Fibroblast of lung (primary cell): ENCODE measurements at regions not wholly inside any gene's neighbourhood (a gene's known extent, or its start where the extent isn't known, plus 50 kb on each side); places are given as distances from the start of the nearest gene placed in this dataset.

Experiments used
- DNase-seq, 2 donors: peaks; one replicate each; pipeline versions ENCODE4 v3.0.0 to v3.0.0-alpha.2; 2010; ENCODE audit warnings: low read depth in 2 of 2
- H2AFZ ChIP-seq: 2 replicates; pipeline ENCODE4 v1.5.1; 2012; ENCODE audit warnings: low read length, control low read depth, inconsistent platforms
- H3K27ac ChIP-seq: 2 replicates; pipeline ENCODE4 v1.5.1; 2011; ENCODE audit warnings: low read length, control low read depth; ENCODE audit not compliant: insufficient read depth
- H3K27me3 ChIP-seq: 2 replicates; pipeline ENCODE4 v1.5.1; 2011; ENCODE audit warnings: mild to moderate bottlenecking, low read length; ENCODE audit not compliant: control insufficient read depth, insufficient read depth
- H3K36me3 ChIP-seq: 2 replicates; pipeline ENCODE4 v1.5.1; 2011; ENCODE audit warnings: low read length; ENCODE audit not compliant: control insufficient read depth, insufficient read depth
- H3K4me1 ChIP-seq: 2 replicates; pipeline ENCODE4 v1.5.1; 2011; ENCODE audit warnings: low read length; ENCODE audit not compliant: control insufficient read depth, insufficient read depth; ENCODE audit errors: extremely low read depth
- H3K4me2 ChIP-seq: 2 replicates; pipeline ENCODE4 v1.5.1; 2011; ENCODE audit warnings: low read length, control low read depth; ENCODE audit not compliant: insufficient read depth; ENCODE audit errors: extremely low read depth
- H3K4me3 ChIP-seq, 4 experiments: fragments of 200-600 bp in 1 of 4; sonication (generic) in 1 of 4; replicated peaks in 1 of 4; 2 replicates each; pipeline ENCODE4 v1.5.1; 2011 to 2016; ENCODE audit warnings: low read length in 4 of 4, low read depth in 3 of 4, mild to moderate bottlenecking in 3 of 4, control low read depth in 2 of 4, inconsistent platforms in 1 of 4, mixed read lengths in 1 of 4; ENCODE audit not compliant: insufficient read depth in 1 of 4; ENCODE audit errors: control extremely low read depth in 1 of 4
- H3K79me2 ChIP-seq: 2 replicates; pipeline ENCODE4 v1.5.1; 2012; ENCODE audit warnings: mild to moderate bottlenecking, low read length, inconsistent platforms; ENCODE audit not compliant: control insufficient read depth, insufficient read depth
- H3K9ac ChIP-seq: 2 replicates; pipeline ENCODE4 v1.5.1; 2011; ENCODE audit warnings: mild to moderate bottlenecking, low read length, control low read depth; ENCODE audit not compliant: insufficient read depth
- H3K9me3 ChIP-seq: 2 replicates; pipeline ENCODE4 v1.5.1; 2012; ENCODE audit warnings: low read depth, low read length; ENCODE audit not compliant: control insufficient read depth, insufficient read depth
- H4K20me1 ChIP-seq: 2 replicates; pipeline ENCODE4 v1.5.1; 2011; ENCODE audit warnings: low read length; ENCODE audit not compliant: control insufficient read depth, insufficient read depth; ENCODE audit errors: extremely low read depth
- CTCF ChIP-seq, 2 donors: IDR thresholded peaks in 1 of 2; conservative IDR thresholded peaks in 1 of 2; 1 replicate in 1 of 2; 2 replicates in 1 of 2; pipeline ENCODE4 v1.5.1; 2011 to 2012; ENCODE audit warnings: low read length in 2 of 2, control low read depth in 1 of 2, inconsistent platforms in 1 of 2, low read depth in 1 of 2, mild to moderate bottlenecking in 1 of 2
- EZH2 ChIP-seq: IDR thresholded peaks from 2 replicates; pipeline ENCODE4 v1.5.1; 2012; ENCODE audit warnings: low read length, control low read depth, mild to moderate bottlenecking; ENCODE audit errors: missing control alignments

- Histone ChIP-seq H3K36me3 (no peaks in the 10 kb centered on the region), H4K20me1 (no peaks in the 10 kb centered on the region), H3K79me2 (no peaks in the 10 kb centered on the region), H3K9me3 (no peaks in the 10 kb centered on the region), H3K9ac (no peak overlapping the region), H3K27ac (no peak overlapping the region), H2AFZ (no peak overlapping the region), H3K4me3 (peak overlapping the region; percentile 6 to 51 (median 14)), H3K4me2 (peak overlapping the region; percentile 26), H3K4me1 (no peaks in the 10 kb centered on the region), H3K27me3 (no peaks in the 10 kb centered on the region)
- no peak for TF ChIP-seq EZH2
- TF ChIP-seq CTCF (conservative IDR thresholded peaks at IDR 0.05 in 1 of 2, IDR thresholded peaks at IDR 0.05 in 1 of 2; ENCODE audit: low read depth in 1 of 2, low read length in 2 of 2) = no peak
- DNase-seq = peak; percentile 7 to 41
Observed at GRCh38 chr1:81477710-81478109, 323.0 kb upstream of the ADGRL2 start.

- no peaks in the 10 kb centered on the region for H4K20me1 ChIP-seq
- DNase-seq = no peak
- TF ChIP-seq CTCF (conservative IDR thresholded peaks at IDR 0.05 in 1 of 2, IDR thresholded peaks at IDR 0.05 in 1 of 2; ENCODE audit: low read depth in 1 of 2, low read length in 2 of 2) (no peak), EZH2 (no peak)
- no peaks in the 10 kb centered on the region for H3K27me3 ChIP-seq
- no peak overlapping the region for H3K9ac ChIP-seq
- H2AFZ ChIP-seq = no peak overlapping the region
- no peaks in the 10 kb centered on the region for H3K36me3 ChIP-seq
- no peak overlapping the region for H3K4me2 ChIP-seq
- no peak overlapping the region for H3K4me3 ChIP-seq
- no peak overlapping the region for H3K27ac ChIP-seq
- H3K4me1 ChIP-seq = no peaks in the 10 kb centered on the region
- H3K79me2 ChIP-seq = no peaks in the 10 kb centered on the region
- H3K9me3 ChIP-seq = no peaks in the 10 kb centered on the region
Observed at GRCh38 chr1:81472387-81472786, 328.3 kb upstream of the ADGRL2 start.

- H3K27ac ChIP-seq = no peak overlapping the region
- no peak for DNase-seq
- no peaks in the 10 kb centered on the region for H4K20me1 ChIP-seq
- H3K9ac ChIP-seq = no peak overlapping the region
- H3K4me1 ChIP-seq = no peaks in the 10 kb centered on the region
- no peaks in the 10 kb centered on the region for H3K36me3 ChIP-seq
- TF ChIP-seq EZH2 (no peak), CTCF (conservative IDR thresholded peaks at IDR 0.05 in 1 of 2, IDR thresholded peaks at IDR 0.05 in 1 of 2; ENCODE audit: low read depth in 1 of 2, low read length in 2 of 2) (no peak)
- H3K4me2 ChIP-seq = no peak overlapping the region
- no peaks in the 10 kb centered on the region for H3K9me3 ChIP-seq
- no peak overlapping the region for H3K4me3 ChIP-seq
- H3K79me2 ChIP-seq = no peaks in the 10 kb centered on the region
- H3K27me3 ChIP-seq = no peaks in the 10 kb centered on the region
- no peak overlapping the region for H2AFZ ChIP-seq
Observed at GRCh38 chr1:81471255-81471654, 329.5 kb upstream of the ADGRL2 start.
